Heart right ventricle (tissue), 16 donors: ENCODE measurements at regions not wholly inside any gene's neighbourhood (a gene's known extent, or its start where the extent isn't known, plus 50 kb on each side); places are given as distances from the start of the nearest gene placed in this dataset.

Experiments
- ATAC-seq, 8 donors: fragments of 200-7000 bp; cut with Tn5 transposase; one replicate each; pipeline ENCODE4 v1.9.1; 2020; ENCODE audit warnings: mild to moderate bottlenecking in 8 of 8, moderate library complexity in 8 of 8, moderate number of reproducible peaks in 1 of 8
- DNase-seq, 2 donors: peaks; one replicate each; pipeline ENCODE4 v3.0.0-alpha.2; 2020
- H3K27ac ChIP-seq, 10 donors: fragments of 200-600 bp; sonication (generic) in 2 of 10; one replicate each; pipeline versions ENCODE4 v1.5.0 to v1.8.0; 2020 to 2022; ENCODE audit warnings: mild to moderate bottlenecking in 3 of 10
- H3K27me3 ChIP-seq, 7 donors: fragments of 200-600 bp; one replicate each; pipeline ENCODE4 v1.8.0; 2021 to 2022; ENCODE audit warnings: mild to moderate bottlenecking in 2 of 7
- H3K36me3 ChIP-seq, 9 donors: fragments of 200-600 bp; sonication (generic) in 1 of 9; one replicate each; pipeline versions ENCODE4 v1.5.0 to v1.8.0; 2020 to 2022; ENCODE audit warnings: mild to moderate bottlenecking in 2 of 9
- H3K4me1 ChIP-seq, 9 donors: fragments of 200-600 bp; sonication (generic) in 1 of 9; one replicate each; pipeline versions ENCODE4 v1.5.0 to v1.8.0; 2020 to 2022; ENCODE audit warnings: mild to moderate bottlenecking in 4 of 9
- H3K4me3 ChIP-seq, 10 donors: fragments of 200-600 bp; sonication (generic) in 2 of 10; one replicate each; pipeline versions ENCODE4 v1.5.0 to v1.8.0; 2020 to 2022; ENCODE audit warnings: mild to moderate bottlenecking in 7 of 10, moderate library complexity in 2 of 10
- H3K9me3 ChIP-seq, 11 donors: fragments of 200-600 bp in 10 of 11; sonication (generic) in 2 of 11; one replicate each; pipeline versions ENCODE4 v1.5.0 to v1.8.0; 2013 to 2022; ENCODE audit warnings: mild to moderate bottlenecking in 2 of 11, control low read depth in 1 of 11, moderate library complexity in 1 of 11
- WGBS, 2 donors: extraction: QIAGEN DNeasy Blood & Tissue Kit; methylation state at CpG; one replicate each; pipeline ENCODE4 v1.1.7; 2013; ENCODE audit warnings: inconsistent platforms in 1 of 2; 5-methylcytosine and 5-hydroxymethylcytosine counted together
- intact Hi-C, 10 donors: fragments of 100-400 bp; cut with DNase I; formaldehyde crosslinking; loops; one replicate each; pipeline versions ENCODE4 v1.11.1 to v1.14.2; 2022
- TF ChIP-seq, protein P1 (sequence below), 9 donors: fragments of 200-600 bp; sonication (generic) in 2 of 9; IDR thresholded peaks; one replicate each; pipeline versions ENCODE4 v1.5.0 to v1.8.0; 2021 to 2022; ENCODE audit warnings: antibody characterized with exemption in 9 of 9, mild to moderate bottlenecking in 5 of 9, moderate library complexity in 1 of 9
- donor health status: Arrhythmogenic right ventricular cardiomyopathy.
- donor health status: ischemic (EF 13 %, LVEDD 7.1; RV severe dilation, severe dysfunction).
- donor health status: healthy with polysubstance abuse.
- donor health status: DM: no; HTN: yes; CAD: no.
- donor health status: DM: no; HTN: no; CAD: no.
- donor health status: ischemic (EF 25% LVEDD 6.9; RV normal size, moderate dysfunction).
- donor health status: ischemic (EF 25% LVEDD 5.7; RV mildly dilated, moderate dysfunction).
- donor health status: healthy.
- donor health status: DM: yes; HTN: yes; CAD: no.
- donor health status: Ischemic cardiomyopathy.
- donor health status: ischemic (EF 35%, LVEDD 5.7; RV mildly dilated, moderate dysfunction).
- donor health status: nonischemic (EF 11% LVEDD 7.7; RV severe dilation, severe dysfunction).
- donor health status: DM: yes; HTN: yes; CAD: no.
- donor health status: PGD.
- donor health status: ischemic (EF 29% LVEDD 5.4; RV normal size, mild dysfunction).
- donor health status: nonischemic (EF 23%, LVEDD 6.1; RV moderate dilation, normal function).

DNA sequence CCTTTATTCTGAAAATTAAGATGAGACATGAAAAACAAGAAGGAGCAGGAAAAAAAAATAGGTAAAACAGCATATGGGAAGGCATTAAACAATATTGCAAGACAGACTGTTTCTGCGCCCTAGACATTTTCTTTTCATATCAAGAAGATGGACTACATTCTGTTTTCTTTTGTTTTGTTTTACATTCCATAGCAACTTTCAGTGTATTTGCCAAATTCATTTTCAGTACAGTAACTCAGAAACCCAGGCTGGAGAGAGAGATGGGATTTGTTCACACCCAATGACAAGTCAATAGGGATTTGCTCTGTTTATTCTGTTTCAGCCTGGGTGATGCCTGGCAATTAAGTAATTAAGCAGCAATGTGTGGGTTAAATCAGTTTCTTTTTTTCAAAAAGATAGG lies 892.8 kb upstream of the DIAPH2 start:
- Histone ChIP-seq H3K4me1 (no peaks in the 10 kb centered on the region), H3K9me3 (no peaks in the 10 kb centered on the region), H3K4me3 (no peak overlapping the region), H3K36me3 (no peaks in the 10 kb centered on the region), H3K27ac (no peak overlapping the region), H3K27me3 (peaks cover 0 to 3% (median 0%) of the 10 kb centered on the region in 7 donors)
- TF ChIP-seq, protein P1, sequence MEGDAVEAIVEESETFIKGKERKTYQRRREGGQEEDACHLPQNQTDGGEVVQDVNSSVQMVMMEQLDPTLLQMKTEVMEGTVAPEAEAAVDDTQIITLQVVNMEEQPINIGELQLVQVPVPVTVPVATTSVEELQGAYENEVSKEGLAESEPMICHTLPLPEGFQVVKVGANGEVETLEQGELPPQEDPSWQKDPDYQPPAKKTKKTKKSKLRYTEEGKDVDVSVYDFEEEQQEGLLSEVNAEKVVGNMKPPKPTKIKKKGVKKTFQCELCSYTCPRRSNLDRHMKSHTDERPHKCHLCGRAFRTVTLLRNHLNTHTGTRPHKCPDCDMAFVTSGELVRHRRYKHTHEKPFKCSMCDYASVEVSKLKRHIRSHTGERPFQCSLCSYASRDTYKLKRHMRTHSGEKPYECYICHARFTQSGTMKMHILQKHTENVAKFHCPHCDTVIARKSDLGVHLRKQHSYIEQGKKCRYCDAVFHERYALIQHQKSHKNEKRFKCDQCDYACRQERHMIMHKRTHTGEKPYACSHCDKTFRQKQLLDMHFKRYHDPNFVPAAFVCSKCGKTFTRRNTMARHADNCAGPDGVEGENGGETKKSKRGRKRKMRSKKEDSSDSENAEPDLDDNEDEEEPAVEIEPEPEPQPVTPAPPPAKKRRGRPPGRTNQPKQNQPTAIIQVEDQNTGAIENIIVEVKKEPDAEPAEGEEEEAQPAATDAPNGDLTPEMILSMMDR (IDR thresholded peaks at IDR 0.05): no peak
- no peak for ATAC-seq
- intact Hi-C loops: no loop called here
- no peak for DNase-seq
- WGBS, 2 donors: 59 to 70% methylated on average over 1 of the region's 1 CpG

DNA sequence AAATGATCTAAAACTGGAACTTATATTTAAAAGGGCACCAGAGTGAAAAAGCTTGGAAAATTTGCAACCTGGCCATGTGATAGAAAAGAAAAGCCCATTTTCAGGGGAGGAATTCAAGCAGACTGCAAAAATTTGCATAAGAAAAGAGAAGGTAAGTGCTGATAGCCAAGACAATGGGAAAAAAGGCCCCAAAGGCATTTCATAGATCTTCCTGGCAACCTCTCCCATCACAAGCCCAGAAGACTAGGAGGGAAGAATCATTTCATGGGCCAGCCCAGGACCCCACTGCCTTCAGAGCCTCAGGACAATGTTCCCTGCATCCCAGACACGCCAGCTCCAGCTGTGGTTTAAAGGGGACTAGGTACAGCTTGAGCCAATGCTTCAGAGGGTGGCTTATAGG lies 887.3 kb upstream of the DIAPH2 start:
- no peaks in the 10 kb centered on the region for H3K27me3 ChIP-seq
- intact Hi-C loops: no loop called here
- TF ChIP-seq, protein P1 (IDR thresholded peaks at IDR 0.05): no peak
- no peaks in the 10 kb centered on the region for H3K9me3 ChIP-seq
- no peak overlapping the region for H3K27ac ChIP-seq
- H3K36me3 ChIP-seq: no peaks in the 10 kb centered on the region
- 50 to 53% methylated on average over 1 of the region's 1 CpG for WGBS, 2 donors
- H3K4me1 ChIP-seq: no peaks in the 10 kb centered on the region
- ATAC-seq (no peak), DNase-seq (no peak)
- H3K4me3 ChIP-seq: no peak overlapping the region

DNA sequence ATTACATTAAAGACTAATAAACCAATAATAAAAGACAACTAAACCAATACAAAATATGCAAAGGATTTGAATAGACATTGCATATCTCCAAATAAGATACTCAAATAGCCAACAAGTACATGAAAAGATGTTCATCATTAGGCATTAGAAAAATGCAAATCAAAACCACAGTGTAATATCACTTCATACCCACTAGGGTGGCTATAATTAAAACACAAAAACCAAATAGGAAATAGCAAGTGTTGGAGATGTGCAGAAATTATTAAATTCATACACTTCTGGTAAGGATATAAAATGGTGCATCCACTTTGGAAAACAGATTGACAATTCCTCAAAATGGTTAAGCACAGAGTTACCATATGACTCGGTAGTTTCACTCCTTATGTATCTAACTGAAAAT lies 860.8 kb upstream of the DIAPH2 start:
- intact Hi-C loops: no loop called here
- no peak for DNase-seq
- H3K4me1 ChIP-seq: no peaks in the 10 kb centered on the region

DNA sequence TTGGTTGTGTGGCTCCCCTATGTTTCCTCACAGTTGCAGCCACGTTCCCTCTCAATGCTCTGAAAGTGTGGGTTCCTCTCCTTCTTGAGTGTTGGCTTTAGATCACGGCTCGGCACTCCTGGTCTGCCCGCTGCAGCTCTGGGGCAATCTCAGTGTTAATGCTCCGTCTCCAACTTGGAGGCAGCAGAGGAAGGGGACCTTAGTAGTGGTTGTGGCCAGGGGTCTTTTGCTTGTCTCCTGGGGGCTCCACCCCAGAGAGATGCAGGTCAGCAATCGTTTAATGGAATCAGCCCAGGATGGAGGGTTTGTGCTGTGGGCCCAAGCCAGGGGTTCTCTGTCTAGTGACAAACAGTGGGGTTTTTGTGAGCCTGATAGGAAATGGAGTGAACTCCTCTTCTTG lies 849.4 kb upstream of the DIAPH2 start:
- WGBS, 2 donors: 90% methylated on average over 6 of the region's 6 CpGs
- no peaks in the 10 kb centered on the region for H3K4me1 ChIP-seq
- intact Hi-C loops: no loop called here
- no peak overlapping the region for H3K27ac ChIP-seq
- TF ChIP-seq, protein P1 (IDR thresholded peaks at IDR 0.05): no peak
- H3K27me3 ChIP-seq: no peaks in the 10 kb centered on the region
- H3K36me3 ChIP-seq: no peaks in the 10 kb centered on the region
- H3K4me3 ChIP-seq: no peak overlapping the region
- DNase-seq (no peak), ATAC-seq (no peak)
- no peaks in the 10 kb centered on the region for H3K9me3 ChIP-seq

More for the DNA sequence above, 860.8 kb upstream of the DIAPH2 start:
- Histone ChIP-seq H3K27ac (no peak overlapping the region), H3K36me3 (no peaks in the 10 kb centered on the region), H3K27me3 (peaks cover 0 to 5% (median 0%) of the 10 kb centered on the region in 7 donors), H3K4me3 (no peak overlapping the region), H3K9me3 (peaks cover 0 to 1% (median 0%) of the 10 kb centered on the region in 11 donors)
- TF ChIP-seq, protein P1 (IDR thresholded peaks at IDR 0.05): peak in 2 of 9 donors; percentile 18 to 22
- WGBS, 2 donors: 93 to 95% methylated on average over 1 of the region's 1 CpG
- no peak for ATAC-seq
